Ishikawa (cell line): ENCODE measurements at regions not wholly inside any gene's neighbourhood (a gene's known extent, or its start where the extent isn't known, plus 50 kb on each side); places are given as distances from the start of the nearest gene placed in this dataset.

Experiments
- CEBPB ChIP-seq: IDR thresholded peaks from 2 replicates; pipeline ENCODE4 v1.6.1; 2012
- EGR1 ChIP-seq: IDR thresholded peaks from 2 replicates; pipeline ENCODE4 v1.6.1; 2012
- FOXM1 ChIP-seq: IDR thresholded peaks from 2 replicates; pipeline ENCODE4 v1.6.1; 2012; ENCODE audit warnings: low read depth, borderline replicate concordance
- MAX ChIP-seq: IDR thresholded peaks from 2 replicates; pipeline ENCODE4 v1.6.1; 2012
- NFIC ChIP-seq: IDR thresholded peaks from 2 replicates; pipeline ENCODE4 v1.6.1; 2012
- RAD21 ChIP-seq: IDR thresholded peaks from 2 replicates; pipeline ENCODE4 v1.6.1; 2012; ENCODE audit warnings: low read depth
- REST ChIP-seq: IDR thresholded peaks from 2 replicates; pipeline ENCODE4 v1.6.1; 2012; ENCODE audit warnings: low read depth, mild to moderate bottlenecking
- TAF1 ChIP-seq: IDR thresholded peaks from 2 replicates; pipeline ENCODE4 v1.6.1; 2012; ENCODE audit warnings: low read depth, mild to moderate bottlenecking
- TCF12 ChIP-seq: IDR thresholded peaks from 2 replicates; pipeline ENCODE4 v1.6.1; 2012; ENCODE audit warnings: low read depth
- USF1 ChIP-seq: IDR thresholded peaks from 2 replicates; pipeline ENCODE4 v1.6.1; 2012
- YY1 ChIP-seq: IDR thresholded peaks from 2 replicates; pipeline ENCODE4 v1.6.1; 2012; ENCODE audit warnings: low read depth

GRCh38 chr3:150118219-150118618 lies 147.5 kb upstream of the PFN2 start:
- no peak for TF ChIP-seq NFIC
- TF ChIP-seq TAF1: no peak
- TF ChIP-seq USF1: no peak
- TF ChIP-seq EGR1: no peak
- no peak for TF ChIP-seq REST
- no peak for TF ChIP-seq CEBPB
- TF ChIP-seq MAX: no peak
- no peak for TF ChIP-seq RAD21
- TF ChIP-seq FOXM1: no peak
- TF ChIP-seq TCF12: no peak
- TF ChIP-seq YY1: no peak
